A549 (cell line): ENCODE measurements at regions not wholly inside any gene's neighbourhood (a gene's known extent, or its start where the extent isn't known, plus 50 kb on each side); places are given as distances from the start of the nearest gene placed in this dataset.

Source experiments
- CEBPB ChIP-seq, 2 experiments: fragments of >200 bp in 1 of 2; sonication (Bioruptor Twin) in 1 of 2; formaldehyde crosslinking in 1 of 2; IDR thresholded peaks; 2 replicates each; pipeline ENCODE4 v1.6.1; 2012 to 2016
- CTCF ChIP-seq: fragments of >200 bp; sonication (Bioruptor Twin); formaldehyde crosslinking; IDR thresholded peaks from 3 replicates; pipeline ENCODE4 v1.5.1; 2016
- EHMT2 ChIP-seq: fragments of 200-600 bp; sonication (generic); IDR thresholded peaks from 2 replicates; pipeline ENCODE4 v1.6.1; 2016; ENCODE audit warnings: antibody characterized with exemption, low read depth, mild to moderate bottlenecking, moderate library complexity
- HDAC2 ChIP-seq: fragments of 200-600 bp; sonication (generic); IDR thresholded peaks from 2 replicates; pipeline ENCODE4 v1.6.1; 2016
- JUN ChIP-seq, 2 experiments: fragments of >200 bp; sonication (Bioruptor Twin); formaldehyde crosslinking; IDR thresholded peaks; 2 replicates in 1 of 2; 3 replicates in 1 of 2; pipeline ENCODE4 v1.6.1; 2016 to 2017
- KDM1A ChIP-seq: fragments of 200-600 bp; sonication (generic); IDR thresholded peaks from 2 replicates; pipeline ENCODE4 v1.6.1; 2016; ENCODE audit warnings: low read depth, mild to moderate bottlenecking
- MAFK ChIP-seq: fragments of 450-650 bp; IDR thresholded peaks from 2 replicates; pipeline ENCODE4 v1.6.1; 2014; ENCODE audit not compliant: partially characterized antibody
- POLR2A ChIP-seq: IDR thresholded peaks from 2 replicates; pipeline ENCODE4 v1.6.1; 2012; ENCODE audit warnings: mild to moderate bottlenecking, low read length
- RCOR1 ChIP-seq: fragments of 150-350 bp; IDR thresholded peaks from 2 replicates; pipeline ENCODE4 v1.6.1; 2014; ENCODE audit warnings: antibody characterized with exemption, low read length, low read depth
- RFX5 ChIP-seq: fragments of 450-650 bp; IDR thresholded peaks from 2 replicates; pipeline ENCODE4 v1.7.1; 2014; ENCODE audit warnings: antibody characterized with exemption, mild to moderate bottlenecking, moderate library complexity

GRCh38 chr1:65069011-65069565 is 78.9 kb upstream of the AK4 start:
- TF ChIP-seq CTCF (no peak), POLR2A (no peak), RFX5 (no peak), CEBPB (IDR thresholded peaks at IDR 0.05) (no peak), HDAC2 (no peak), MAFK (no peak), JUN (IDR thresholded peaks at IDR 0.05) (no peak), KDM1A (no peak), EHMT2 (no peak), RCOR1 (no peak)
